GF-D8 (cell line): ENCODE measurements at regions not wholly inside any gene's neighbourhood (a gene's known extent, or its start where the extent isn't known, plus 50 kb on each side); places are given as distances from the start of the nearest gene placed in this dataset.
A peak's percentile ranks its signal among the peaks of the same experiment; 100 is the strongest.

Experiments used
- DNase-seq: peaks from one replicate; lab custom pipeline; 2025; lab: John Stamatoyannopoulos, UW

DNA sequence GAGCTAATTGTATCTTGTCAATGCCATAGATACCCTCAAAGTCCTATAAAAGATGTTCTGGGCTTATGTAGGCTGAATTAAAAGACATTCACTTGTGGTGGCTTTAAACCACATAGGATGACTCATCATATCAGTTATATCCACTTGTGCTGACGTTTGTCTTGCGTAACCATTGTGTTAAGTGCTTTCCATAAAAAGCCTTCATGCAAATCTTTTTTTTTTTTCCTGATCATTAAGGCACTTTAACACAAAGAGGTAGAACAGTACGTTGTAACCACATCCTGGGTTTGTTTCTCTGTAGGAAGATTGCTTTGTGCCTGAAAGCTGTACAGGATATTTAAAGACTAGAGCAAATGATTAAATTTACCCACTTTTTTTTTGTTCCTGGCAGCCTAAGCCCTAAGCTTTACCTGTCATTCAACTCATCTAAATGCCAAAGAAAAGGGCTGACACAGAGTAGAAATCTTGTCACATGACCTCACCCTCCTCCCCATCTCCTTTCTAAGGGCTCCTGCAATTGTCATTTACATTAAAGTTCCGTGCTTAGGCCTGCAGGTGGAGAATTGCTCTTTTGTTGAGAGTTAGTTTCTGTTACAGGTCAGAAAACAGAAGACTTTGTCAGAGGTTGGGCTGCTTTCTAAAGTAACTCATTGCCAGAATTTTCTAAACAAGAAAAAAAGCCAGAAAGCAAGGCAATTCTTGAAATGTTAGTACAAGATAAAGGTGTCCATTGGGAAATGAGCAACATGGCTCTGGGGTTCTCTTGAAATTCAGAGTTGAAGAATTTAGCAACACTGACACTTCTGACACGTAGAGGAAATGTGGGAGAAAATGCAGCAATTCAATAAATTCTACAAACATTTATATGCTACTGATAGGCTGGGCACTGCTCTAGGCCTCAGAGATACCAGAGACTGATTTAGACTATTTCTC, 555.6 kb downstream of the PPARGC1A start:
- peak; percentile 93 for DNase-seq

DNA sequence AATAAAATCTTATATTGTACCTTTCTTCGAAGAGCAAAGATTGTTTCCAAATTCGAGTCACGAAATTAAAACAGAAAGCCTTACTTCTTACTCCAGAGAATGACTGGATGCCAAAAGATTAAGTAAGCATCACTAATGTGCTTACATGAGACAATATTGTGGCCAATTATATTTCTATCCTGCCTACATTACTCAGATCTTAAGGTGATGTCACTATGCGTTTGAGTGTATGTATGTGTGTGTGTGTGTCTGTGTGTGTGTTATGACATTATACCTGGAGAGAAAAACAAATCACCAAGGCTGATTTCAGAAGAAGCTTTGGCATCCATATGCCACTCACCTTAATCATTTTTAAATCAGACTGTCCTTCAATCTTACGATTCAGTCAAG, 556.3 kb downstream of the PPARGC1A start:
- no peak for DNase-seq

DNA sequence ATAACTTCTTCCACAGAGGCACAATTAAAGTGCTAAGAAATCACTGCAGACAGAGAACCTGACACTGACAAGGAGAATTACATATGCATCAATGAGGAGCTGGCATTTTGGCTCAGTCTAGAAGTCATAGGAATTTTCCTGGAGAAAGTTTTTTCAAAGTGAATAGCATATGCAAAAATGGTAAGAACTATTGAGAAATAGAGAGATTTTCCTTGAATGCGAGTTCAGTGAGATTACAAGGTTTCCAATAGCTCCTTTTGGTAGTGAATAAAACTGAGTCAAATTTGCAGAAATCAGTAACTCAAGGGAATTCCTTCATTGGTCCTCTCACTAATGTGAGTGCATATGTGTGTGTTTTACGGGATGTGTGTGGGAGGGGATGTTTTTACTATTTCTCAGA, 557.5 kb downstream of the PPARGC1A start:
- DNase-seq: no peak

GRCh38 chr4:23327120-23327519, 562.7 kb downstream of the PPARGC1A start:
- no peak for DNase-seq

DNA sequence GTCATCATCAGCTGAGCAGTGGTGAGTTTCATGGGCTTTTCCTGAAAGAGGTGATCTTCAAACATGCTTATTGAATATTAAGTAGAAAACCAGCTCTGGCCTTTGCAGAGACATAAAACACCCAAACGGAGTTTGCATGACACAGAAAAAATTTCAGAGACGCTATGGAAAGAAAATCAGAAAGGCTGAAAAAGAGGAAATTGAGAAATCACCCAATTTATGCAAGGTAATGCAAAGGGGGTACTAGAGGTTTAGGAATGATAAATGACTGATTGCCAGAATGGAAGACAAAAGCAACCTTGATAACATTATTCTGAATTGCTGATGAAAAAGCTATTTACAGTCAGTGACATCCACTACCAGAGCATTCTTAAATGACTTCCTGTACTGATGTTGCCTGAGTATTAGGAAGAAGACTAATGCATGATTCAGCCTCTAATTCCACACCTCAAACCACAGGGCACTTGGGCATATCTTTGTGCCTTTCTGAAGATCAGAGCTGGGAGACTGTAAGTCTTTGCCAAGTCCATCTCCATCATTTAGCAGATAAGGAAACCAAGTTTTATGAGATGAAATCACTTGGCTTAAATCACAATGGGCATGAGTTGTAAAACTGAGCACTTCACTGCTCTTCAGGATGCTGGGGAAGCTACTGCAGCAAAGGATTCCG, 565.7 kb downstream of the PPARGC1A start:
- DNase-seq: no peak

DNA sequence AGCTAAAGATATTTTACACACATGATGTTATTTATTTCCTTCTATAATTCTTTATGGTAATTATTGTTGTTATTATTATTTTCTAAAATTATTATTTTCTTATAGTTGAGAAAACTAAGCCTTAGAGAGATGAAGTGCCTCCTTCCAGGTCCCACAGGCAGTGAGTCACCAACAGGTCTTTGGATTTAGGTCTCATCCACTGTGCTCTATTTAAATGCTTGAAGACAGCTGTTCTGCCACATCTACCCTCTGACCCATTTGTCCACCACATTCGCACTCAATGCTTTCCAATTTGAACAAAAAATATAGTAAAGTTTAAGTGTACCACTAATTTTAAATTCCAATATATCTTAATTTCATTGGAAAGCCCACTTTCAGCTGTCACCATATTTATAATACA, 566.4 kb downstream of the PPARGC1A start:
- no peak for DNase-seq

DNA sequence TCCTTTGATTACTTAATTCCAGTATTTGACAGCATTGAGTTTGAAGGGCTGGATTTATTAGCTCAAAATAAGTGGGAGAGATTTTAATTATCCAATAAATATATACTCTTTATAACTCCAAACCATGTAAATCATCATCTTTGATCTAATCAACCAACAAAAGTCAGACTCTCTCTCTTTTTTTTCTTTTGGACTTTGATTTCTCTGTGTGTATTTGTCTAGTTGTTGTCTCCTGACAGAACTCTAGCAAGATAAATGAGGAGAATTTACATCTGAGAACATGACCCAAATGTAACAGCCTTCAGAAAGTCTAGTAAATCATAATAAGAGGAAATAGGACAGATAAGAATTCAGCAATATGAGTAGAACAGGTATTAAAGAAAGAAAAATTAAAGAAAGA, 567.1 kb downstream of the PPARGC1A start:
- DNase-seq: no peak

- DNase-seq: no peak
Measured at GRCh38 chr4:23320931-23321587, 568.8 kb downstream of the PPARGC1A start.

DNA sequence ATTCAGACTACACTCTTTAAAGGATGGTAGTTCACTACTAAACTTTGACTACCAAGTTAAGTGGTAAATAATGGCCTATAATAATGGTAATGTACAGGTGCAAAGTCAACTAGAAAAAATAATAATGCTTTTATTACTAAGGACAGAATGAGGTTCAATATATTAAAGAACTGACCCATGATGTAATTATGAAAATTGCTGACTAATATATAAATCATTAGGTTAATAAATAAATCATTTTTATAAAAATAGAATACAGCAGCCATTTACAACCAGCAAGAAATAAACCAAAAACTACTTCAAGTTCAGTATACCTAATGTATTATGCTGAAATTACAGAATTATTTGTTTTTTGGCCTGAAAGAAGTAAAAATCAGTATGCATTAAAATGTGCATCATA, 577.2 kb downstream of the PPARGC1A start:
- DNase-seq: no peak

GRCh38 chr4:23311983-23312382, 577.9 kb downstream of the PPARGC1A start:
- DNase-seq: no peak

DNA sequence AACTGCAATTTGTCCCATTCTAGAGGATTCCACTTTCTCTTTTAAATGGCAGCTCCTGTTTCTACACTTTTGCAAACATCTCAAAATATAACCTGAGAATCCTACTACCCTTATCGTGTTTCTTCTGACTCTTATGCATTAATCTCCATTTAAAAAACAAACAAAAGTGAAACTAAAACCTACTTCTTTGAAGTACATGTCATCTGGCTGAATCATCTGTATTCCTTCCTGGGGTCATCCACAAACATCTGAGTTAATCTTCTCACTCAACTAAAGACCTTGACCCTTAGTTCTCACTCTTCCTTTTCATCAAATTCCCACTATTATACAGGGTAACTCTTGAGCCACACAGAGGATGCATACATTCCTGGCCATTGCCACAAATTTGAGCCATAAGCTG, 584.8 kb downstream of the PPARGC1A start:
- DNase-seq: no peak

GRCh38 chr4:23298371-23298770, 591.5 kb downstream of the PPARGC1A start:
- DNase-seq: no peak

- DNase-seq: no peak
Measured at GRCh38 chr4:23297327-23297726, 592.5 kb downstream of the PPARGC1A start.

- no peak for DNase-seq
Measured at GRCh38 chr4:23291139-23291538, 598.4 kb downstream of the GBA3 start.

GRCh38 chr4:23290656-23291055, 597.9 kb downstream of the GBA3 start:
- DNase-seq: no peak

GRCh38 chr4:23279377-23279986, 586.7 kb downstream of the GBA3 start:
- no peak for DNase-seq

GRCh38 chr4:23278845-23279244, 586.1 kb downstream of the GBA3 start:
- no peak for DNase-seq

DNA sequence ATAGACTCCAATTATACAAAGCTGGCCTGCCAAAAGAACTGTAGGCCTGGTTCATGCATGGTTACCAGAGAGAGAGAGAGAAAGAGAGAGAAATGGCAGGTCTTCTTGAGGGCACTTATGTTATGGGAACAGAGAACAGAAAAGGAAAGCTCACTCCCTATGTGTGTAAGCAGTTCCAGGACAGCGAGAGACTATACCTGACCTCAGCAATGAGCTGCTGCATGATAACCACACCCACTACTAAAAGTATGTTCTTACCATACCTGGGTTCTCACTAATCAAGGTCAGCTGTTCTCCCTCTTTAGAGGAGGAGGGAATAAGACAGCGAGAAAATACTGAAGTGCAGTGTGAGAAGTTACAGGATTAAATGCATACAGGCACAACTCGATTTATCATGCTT, 583.3 kb downstream of the GBA3 start:
- no peak for DNase-seq

- DNase-seq: peak; percentile 27
Measured at GRCh38 chr4:23269566-23269965, 576.8 kb downstream of the GBA3 start.

- no peak for DNase-seq
Measured at GRCh38 chr4:23268072-23268771, 575.5 kb downstream of the GBA3 start.

- no peak for DNase-seq
Measured at GRCh38 chr4:23266401-23266800, 573.7 kb downstream of the GBA3 start.

DNA sequence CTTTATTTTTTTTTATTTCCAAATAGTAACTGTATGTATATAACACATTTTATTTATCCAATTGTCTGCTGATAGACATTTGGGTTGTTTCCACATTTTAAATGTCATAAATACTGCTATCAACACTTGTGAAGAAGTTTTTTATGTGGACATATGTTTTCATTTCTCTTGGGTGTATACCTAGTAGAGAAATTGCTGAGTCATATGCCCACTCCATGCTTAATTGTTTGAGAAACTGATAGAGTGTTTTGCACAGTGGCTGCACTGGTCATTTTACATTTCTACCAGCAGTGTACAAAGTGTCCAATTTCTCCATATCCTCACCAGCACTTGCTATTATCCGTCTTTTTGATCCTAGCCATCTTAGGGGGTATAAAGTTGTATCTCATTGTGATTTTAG, 567.8 kb downstream of the GBA3 start:
- DNase-seq: no peak
